Esophagus squamous epithelium (tissue), 5 donors: ENCODE measurements at regions not wholly inside any gene's neighbourhood (a gene's known extent, or its start where the extent isn't known, plus 50 kb on each side); places are given as distances from the start of the nearest gene placed in this dataset.

ENCODE experiments used
- DNase-seq: peaks from one replicate; lab custom pipeline; 2025; lab: John Stamatoyannopoulos, UW
- H3K27ac ChIP-seq, 4 donors: fragments of 200-600 bp; sonication (generic); one replicate each; pipeline ENCODE4 v1.5.1; 2016 to 2019; ENCODE audit warnings: mild to moderate bottlenecking in 1 of 4
- H3K27me3 ChIP-seq, 4 donors: fragments of 200-600 bp; sonication (generic); 1 replicate in 3 of 4; 2 replicates in 1 of 4; pipeline versions ENCODE4 v1.5.1 to v1.6.0; 2017 to 2021; ENCODE audit warnings: antibody characterized with exemption in 1 of 4
- H3K36me3 ChIP-seq, 3 donors: fragments of 200-600 bp; sonication (generic); one replicate each; pipeline ENCODE4 v1.5.1; 2016 to 2019
- H3K4me1 ChIP-seq, 3 donors: fragments of 200-600 bp; sonication (generic); one replicate each; pipeline ENCODE4 v1.5.1; 2017 to 2019
- H3K4me3 ChIP-seq, 4 donors: fragments of 200-600 bp; sonication (generic); 1 replicate in 3 of 4; 2 replicates in 1 of 4; pipeline ENCODE4 v1.5.1; 2016 to 2019; ENCODE audit warnings: mild to moderate bottlenecking in 2 of 4, moderate library complexity in 1 of 4
- H3K9me3 ChIP-seq, 3 donors: fragments of 200-600 bp; sonication (generic); one replicate each; pipeline ENCODE4 v1.5.1; 2016 to 2019
- CTCF ChIP-seq, 6 experiments: fragments of 450-650 bp in 4 of 6; fragments of 200-600 bp in 2 of 6; sonication (generic) in 2 of 6; IDR thresholded peaks; one replicate each; pipeline ENCODE4 v1.5.1; 2016 to 2019; ENCODE audit warnings: antibody characterized with exemption in 6 of 6, mild to moderate bottlenecking in 4 of 6, moderate library complexity in 4 of 6
- POLR2A ChIP-seq, 4 donors: fragments of 450-650 bp; IDR thresholded peaks; one replicate each; pipeline ENCODE4 v1.6.1; 2017; ENCODE audit warnings: antibody characterized with exemption in 4 of 4, mild to moderate bottlenecking in 4 of 4, moderate library complexity in 3 of 4
- WGBS, 2 donors: methylation state at CpG; one replicate each; pipeline ENCODE4 v1.1.5; 2018; 5-methylcytosine and 5-hydroxymethylcytosine counted together
- intact Hi-C: fragments of 100-400 bp; cut with DNase I; formaldehyde crosslinking; loops from one replicate; pipeline ENCODE4 v1.15.0; 2022
- donor health status: DM: yes; HTN: yes; CAD: no.

- Histone ChIP-seq H3K36me3 (no peaks in the 10 kb centered on the region), H3K27ac (no peak overlapping the region), H3K4me1 (no peaks in the 10 kb centered on the region), H3K4me3 (no peak overlapping the region), H3K9me3 (no peaks in the 10 kb centered on the region), H3K27me3 (no peaks in the 10 kb centered on the region)
- intact Hi-C loops = no loop called here
- no peak for DNase-seq
- no peak for TF ChIP-seq POLR2A (IDR thresholded peaks at IDR 0.05)
These were observed 419.2 kb upstream of the MMS22L start for GRCh38 chr6:97702248-97702647.

- Histone ChIP-seq H3K27me3 (no peaks in the 10 kb centered on the region), H3K27ac (no peak overlapping the region), H3K4me1 (no peaks in the 10 kb centered on the region), H3K36me3 (no peaks in the 10 kb centered on the region), H3K4me3 (no peak overlapping the region), H3K9me3 (no peaks in the 10 kb centered on the region)
- TF ChIP-seq POLR2A (IDR thresholded peaks at IDR 0.05) = no peak
- no peak for TF ChIP-seq CTCF (IDR thresholded peaks at IDR 0.05)
- WGBS, 2 donors = 20 to 26% methylated on average over 2 of the region's 2 CpGs
- DNase-seq = no peak
- intact Hi-C loops = no loop called here
These were observed 420.6 kb upstream of the MMS22L start for GRCh38 chr6:97703661-97704060.

- DNase-seq = no peak
- no peaks in the 10 kb centered on the region for H3K9me3 ChIP-seq
- no peak overlapping the region for H3K4me3 ChIP-seq
- no peaks in the 10 kb centered on the region for H3K4me1 ChIP-seq
- TF ChIP-seq POLR2A (IDR thresholded peaks at IDR 0.05) = no peak
- TF ChIP-seq CTCF (IDR thresholded peaks at IDR 0.05) = peak in 1 of 6 experiments; percentile 31
- intact Hi-C loops = no loop called here
- H3K27ac ChIP-seq = no peak overlapping the region
- H3K27me3 ChIP-seq = no peaks in the 10 kb centered on the region
- WGBS, 2 donors = 36 to 39% methylated on average over 2 of the region's 2 CpGs
- H3K36me3 ChIP-seq = no peaks in the 10 kb centered on the region
These were observed 422.6 kb upstream of the MMS22L start for GRCh38 chr6:97705568-97705967.

GRCh38 chr6:97712751-97713150 is 429.7 kb upstream of the MMS22L start:
- intact Hi-C loops = no loop called here
- Histone ChIP-seq H3K4me3 (no peak overlapping the region), H3K27me3 (peaks cover 0 to 10% (median 0%) of the 10 kb centered on the region in 4 donors), H3K27ac (no peak overlapping the region), H3K4me1 (no peaks in the 10 kb centered on the region), H3K9me3 (no peaks in the 10 kb centered on the region), H3K36me3 (no peaks in the 10 kb centered on the region)
- DNase-seq = no peak
- no peak for TF ChIP-seq CTCF (IDR thresholded peaks at IDR 0.05)
- TF ChIP-seq POLR2A (IDR thresholded peaks at IDR 0.05) = no peak
- 46 to 47% methylated on average over 4 of the region's 4 CpGs for WGBS, 2 donors

GRCh38 chr6:97714772-97715171 is 431.8 kb upstream of the MMS22L start:
- no peaks in the 10 kb centered on the region for H3K4me1 ChIP-seq
- intact Hi-C loops = no loop called here

More at GRCh38 chr6:97714772-97715171, 431.8 kb upstream of the MMS22L start:
- H3K9me3 ChIP-seq = no peaks in the 10 kb centered on the region
- H3K4me3 ChIP-seq = no peak overlapping the region
- DNase-seq = no peak
- no peak overlapping the region for H3K27ac ChIP-seq
- TF ChIP-seq CTCF (IDR thresholded peaks at IDR 0.05) = no peak
- TF ChIP-seq POLR2A (IDR thresholded peaks at IDR 0.05) = no peak
- no peaks in the 10 kb centered on the region for H3K36me3 ChIP-seq
- H3K27me3 ChIP-seq = peaks cover 0 to 10% (median 0%) of the 10 kb centered on the region in 4 donors
